ENCODE measurements at regions not wholly inside any gene's neighbourhood (a gene's known extent, or its start where the extent isn't known, plus 50 kb on each side); places are given as distances from the start of the nearest gene placed in this dataset.

DNA sequence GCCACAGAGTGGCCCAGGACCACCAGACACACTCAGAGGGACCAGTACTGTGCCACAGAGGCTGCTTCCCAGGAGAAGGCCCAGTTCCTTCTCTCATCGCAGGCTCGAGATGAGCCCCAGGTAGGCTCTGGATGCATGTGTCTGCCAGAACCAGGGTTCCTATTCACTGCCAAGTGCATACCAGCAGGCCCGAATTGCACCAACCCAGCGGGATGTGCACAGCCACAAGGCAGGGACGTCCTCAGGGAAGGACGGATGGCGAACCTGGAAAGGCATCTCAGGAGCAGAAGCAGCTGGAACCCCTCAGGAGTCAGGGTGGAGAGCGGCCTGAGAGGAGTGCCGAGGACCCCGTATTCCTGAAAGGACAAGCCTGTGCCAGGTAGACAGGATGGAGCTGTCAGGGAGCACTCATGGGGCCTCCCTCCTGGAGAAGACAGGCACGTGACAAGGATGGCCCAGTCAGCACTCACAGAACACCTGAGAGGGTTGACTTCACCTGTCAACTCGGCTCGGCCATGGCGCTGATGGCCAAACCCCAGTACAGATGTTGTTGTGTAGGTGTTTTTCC, 73.7 kb downstream of the PTGR3 start:
- no peak for ATAC-seq
- Histone ChIP-seq H3K27ac (ENCODE audit: low read depth, low read length) (no peak overlapping the region), H3K4me2 (ENCODE audit: low read length) (no peak overlapping the region), H3K9me2 (ENCODE audit: insufficient read depth) (no peaks in the 10 kb centered on the region), H3K9me3 (ENCODE audit: control insufficient read depth in 1 of 2, insufficient read depth in 1 of 2, low read depth in 1 of 2, low read length in 2 of 2) (no peaks in the 10 kb centered on the region), H3K4me1 (ENCODE audit: control insufficient read depth in 1 of 2, insufficient read depth in 2 of 2, low read length in 2 of 2) (no peaks in the 10 kb centered on the region), H3K36me3 (ENCODE audit: control insufficient read depth in 1 of 2, insufficient read depth in 2 of 2, low read length in 2 of 2) (no peaks in the 10 kb centered on the region), H3K4me3 (replicated peaks in 1 of 2; ENCODE audit: low read depth in 1 of 2, low read length in 2 of 2) (no peak overlapping the region), H3K79me2 (ENCODE audit: insufficient read depth, low read length) (no peaks in the 10 kb centered on the region), H2AFZ (ENCODE audit: low read depth, low read length, poor library complexity, severe bottlenecking) (no peak overlapping the region), H4K20me1 (ENCODE audit: insufficient read depth) (no peaks in the 10 kb centered on the region), H3K27me3 (ENCODE audit: insufficient read depth, low read length) (no peaks in the 10 kb centered on the region), H3K9ac (ENCODE audit: low read length) (no peak overlapping the region)
- ChIA-PET POLR2A (no interaction called here), RAD21 (ENCODE audit: low non-redundant PET in 1 of 2, low total read pairs in 2 of 2, uncharacterized antibody in 2 of 2, unreplicated experiment in 2 of 2) (no interaction called here), CTCF (no interaction called here)
- no peak for DNase-seq (ENCODE audit: low read depth, low spot score)
- TF ChIP-seq, protein P1, sequence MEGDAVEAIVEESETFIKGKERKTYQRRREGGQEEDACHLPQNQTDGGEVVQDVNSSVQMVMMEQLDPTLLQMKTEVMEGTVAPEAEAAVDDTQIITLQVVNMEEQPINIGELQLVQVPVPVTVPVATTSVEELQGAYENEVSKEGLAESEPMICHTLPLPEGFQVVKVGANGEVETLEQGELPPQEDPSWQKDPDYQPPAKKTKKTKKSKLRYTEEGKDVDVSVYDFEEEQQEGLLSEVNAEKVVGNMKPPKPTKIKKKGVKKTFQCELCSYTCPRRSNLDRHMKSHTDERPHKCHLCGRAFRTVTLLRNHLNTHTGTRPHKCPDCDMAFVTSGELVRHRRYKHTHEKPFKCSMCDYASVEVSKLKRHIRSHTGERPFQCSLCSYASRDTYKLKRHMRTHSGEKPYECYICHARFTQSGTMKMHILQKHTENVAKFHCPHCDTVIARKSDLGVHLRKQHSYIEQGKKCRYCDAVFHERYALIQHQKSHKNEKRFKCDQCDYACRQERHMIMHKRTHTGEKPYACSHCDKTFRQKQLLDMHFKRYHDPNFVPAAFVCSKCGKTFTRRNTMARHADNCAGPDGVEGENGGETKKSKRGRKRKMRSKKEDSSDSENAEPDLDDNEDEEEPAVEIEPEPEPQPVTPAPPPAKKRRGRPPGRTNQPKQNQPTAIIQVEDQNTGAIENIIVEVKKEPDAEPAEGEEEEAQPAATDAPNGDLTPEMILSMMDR (IDR thresholded peaks at IDR 0.05 in 2 of 3, conservative IDR thresholded peaks at IDR 0.05 in 1 of 3; ENCODE audit: borderline replicate concordance in 1 of 3, insufficient read depth in 1 of 3, low read depth in 2 of 3, low read length in 2 of 3): no peak
- no peak for TF ChIP-seq SIN3A (IDR thresholded peaks at IDR 0.05; ENCODE audit: low read depth)
- TF ChIP-seq CEBPB (IDR thresholded peaks at IDR 0.05; ENCODE audit: low read depth): no peak
- TF ChIP-seq EZH2 (IDR thresholded peaks at IDR 0.05): no peak
- TF ChIP-seq FOSL1 (IDR thresholded peaks at IDR 0.05; ENCODE audit: low read depth): no peak
- no TSS peak for BruUV-seq (replicated peaks)
- intact Hi-C loops (cut with micrococcal nuclease): no loop called here

- H3K4me3 ChIP-seq (replicated peaks in 1 of 2; ENCODE audit: low read depth in 1 of 2, low read length in 2 of 2): no peak overlapping the region
- no peaks in the 10 kb centered on the region for H3K36me3 ChIP-seq (ENCODE audit: control insufficient read depth in 1 of 2, insufficient read depth in 2 of 2, low read length in 2 of 2)
- H3K4me2 ChIP-seq (ENCODE audit: low read length): no peak overlapping the region
- intact Hi-C loops (cut with micrococcal nuclease): no loop called here
- RAD21 ChIA-PET (ENCODE audit: low non-redundant PET in 1 of 2, low total read pairs in 2 of 2, uncharacterized antibody in 2 of 2, unreplicated experiment in 2 of 2): no interaction called here
- BruUV-seq (replicated peaks): no TSS peak
- no peak overlapping the region for H2AFZ ChIP-seq (ENCODE audit: low read depth, low read length, poor library complexity, severe bottlenecking)
- POLR2A ChIA-PET: no interaction called here
- no peaks in the 10 kb centered on the region for H3K9me3 ChIP-seq (ENCODE audit: control insufficient read depth in 1 of 2, insufficient read depth in 1 of 2, low read depth in 1 of 2, low read length in 2 of 2)
- no peaks in the 10 kb centered on the region for H4K20me1 ChIP-seq (ENCODE audit: insufficient read depth)
- ATAC-seq: no peak
- H3K4me1 ChIP-seq (ENCODE audit: control insufficient read depth in 1 of 2, insufficient read depth in 2 of 2, low read length in 2 of 2): no peaks in the 10 kb centered on the region
- no peak overlapping the region for H3K9ac ChIP-seq (ENCODE audit: low read length)
- no peaks in the 10 kb centered on the region for H3K79me2 ChIP-seq (ENCODE audit: insufficient read depth, low read length)
- H3K9me2 ChIP-seq (ENCODE audit: insufficient read depth): no peaks in the 10 kb centered on the region
- H3K27ac ChIP-seq (ENCODE audit: low read depth, low read length): no peak overlapping the region
- CTCF ChIA-PET: no interaction called here
- no peak for DNase-seq (ENCODE audit: low read depth, low spot score)
- no peaks in the 10 kb centered on the region for H3K27me3 ChIP-seq (ENCODE audit: insufficient read depth, low read length)
- no peak for TF ChIP-seq JUND (IDR thresholded peaks at IDR 0.05)
- no peak for TF ChIP-seq EGR1 (IDR thresholded peaks at IDR 0.05; ENCODE audit: low read depth)
- no peak for TF ChIP-seq SRF (IDR thresholded peaks at IDR 0.05; ENCODE audit: low read depth)
These were observed 74.3 kb downstream of the PTGR3 start for GRCh38 chr18:75134611-75134975.
